PC-3 (cell line): ENCODE measurements at regions not wholly inside any gene's neighbourhood (a gene's known extent, or its start where the extent isn't known, plus 50 kb on each side); places are given as distances from the start of the nearest gene placed in this dataset.

ENCODE experiments used
- CTCF ChIP-seq: fragments of 300-600 bp; sonication (generic); conservative IDR thresholded peaks from 2 replicates; pipeline ENCODE4 v1.5.1; 2017; ENCODE audit warnings: antibody characterized with exemption, low read depth, mild to moderate bottlenecking, low read length
- EZH2 ChIP-seq: fragments of 300-600 bp; sonication (generic); IDR thresholded peaks from one replicate; pipeline ENCODE4 v1.6.1; 2017; ENCODE audit warnings: antibody characterized with exemption, mild to moderate bottlenecking, low read length; ENCODE audit not compliant: unreplicated experiment

DNA sequence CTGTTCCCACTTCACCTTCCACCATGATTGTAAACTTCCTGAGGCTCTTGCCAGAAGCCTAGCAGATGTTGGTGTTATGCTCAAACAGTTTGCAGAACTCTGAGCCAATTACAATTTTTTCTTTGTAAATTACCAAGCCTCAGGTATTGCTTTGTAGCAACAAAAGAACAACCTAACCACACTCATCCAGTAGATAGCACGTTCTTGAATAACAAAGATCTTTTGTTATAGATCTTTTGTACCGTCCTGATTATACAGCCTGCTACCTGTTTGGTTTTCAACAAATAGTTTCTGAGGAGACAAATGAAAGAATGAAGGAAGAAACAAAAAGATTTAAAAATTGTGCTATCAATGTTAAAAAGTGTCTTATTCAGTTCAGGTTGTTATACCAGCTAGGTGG lies 474.7 kb upstream of the ALCAM start:
- no peak for TF ChIP-seq CTCF
- no peak for TF ChIP-seq EZH2
